H1 (cell line): ENCODE measurements at regions not wholly inside any gene's neighbourhood (a gene's known extent, or its start where the extent isn't known, plus 50 kb on each side); places are given as distances from the start of the nearest gene placed in this dataset.

Experiments used
- ASH2L ChIP-seq: fragments of 200-600, 300-600 bp; sonication (generic); IDR thresholded peaks from one replicate; pipeline ENCODE4 v1.7.1; 2017; ENCODE audit warnings: low read length
- CTCF ChIP-seq, 3 experiments: IDR thresholded peaks; 1 replicate in 2 of 3; 2 replicates in 1 of 3; pipeline versions ENCODE4 v1.5.1 to v1.6.1; 2011; ENCODE audit warnings: low read length in 3 of 3, mild to moderate bottlenecking in 3 of 3, inconsistent platforms in 2 of 3, low read depth in 1 of 3, moderate library complexity in 1 of 3; ENCODE audit not compliant: insufficient read depth in 1 of 3; ENCODE audit errors: control extremely low read depth in 1 of 3
- GABPA ChIP-seq: IDR thresholded peaks from 2 replicates; pipeline ENCODE4 v1.6.1; 2011; ENCODE audit warnings: mild to moderate bottlenecking, low read length, moderate library complexity, borderline replicate concordance; ENCODE audit not compliant: insufficient read depth
- RAD21 ChIP-seq, 2 experiments: IDR thresholded peaks in 1 of 2; conservative IDR thresholded peaks in 1 of 2; 2 replicates each; pipeline ENCODE4 v1.6.1; 2011; ENCODE audit warnings: low read depth in 2 of 2, low read length in 2 of 2, improper control_type of control experiment in 1 of 2, inconsistent platforms in 1 of 2, mild to moderate bottlenecking in 1 of 2, moderate library complexity in 1 of 2
- SP2 ChIP-seq: IDR thresholded peaks from 2 replicates; pipeline ENCODE4 v1.6.1; 2012; ENCODE audit warnings: mild to moderate bottlenecking, low read length, inconsistent platforms
- TEAD4 ChIP-seq: IDR thresholded peaks from 2 replicates; pipeline ENCODE4 v1.6.1; 2012; ENCODE audit warnings: low read depth, low read length, inconsistent platforms, mixed read lengths
- ZNF274 ChIP-seq: IDR thresholded peaks from 2 replicates; pipeline ENCODE4 v1.7.0; 2012; ENCODE audit warnings: low read length, borderline replicate concordance; ENCODE audit errors: extremely low read depth

- TF ChIP-seq CTCF (IDR thresholded peaks at IDR 0.05; ENCODE audit: control extremely low read depth in 1 of 3, insufficient read depth in 1 of 3, low read depth in 1 of 3, low read length in 3 of 3), result no peak
- no peak for TF ChIP-seq ASH2L
- TF ChIP-seq RAD21 (IDR thresholded peaks at IDR 0.05 in 1 of 2, conservative IDR thresholded peaks at IDR 0.05 in 1 of 2; ENCODE audit: low read depth in 2 of 2, low read length in 2 of 2), result no peak
- TF ChIP-seq GABPA, result no peak
- TF ChIP-seq SP2, result no peak
- no peak for TF ChIP-seq TEAD4
- no peak for TF ChIP-seq ZNF274
Observed at GRCh38 chr16:64531401-64531800, 590.5 kb downstream of the CDH11 start.
